HepG2 (cell line): ENCODE measurements at regions not wholly inside any gene's neighbourhood (a gene's known extent, or its start where the extent isn't known, plus 50 kb on each side); places are given as distances from the start of the nearest gene placed in this dataset.

Source experiments
- ATAC-seq: fragments of 200-7000 bp; cut with Tn5 transposase; 3 replicates; pipeline ENCODE4 v1.9.1; 2020; ENCODE audit warnings: mild to moderate bottlenecking, moderate library complexity
- BruUV-seq: library from RNA; stranded (reverse); fragments of 400-500 nt; replicated peaks from 2 replicates; lab custom pipeline; 2021; lab: Mats Ljungman, UMichigan
- CTCF ChIA-PET: fragments of 300-600 bp; formaldehyde crosslinking; extraction: SDS; loops from one replicate; lab custom pipeline; 2021; ENCODE audit warnings: low total read pairs, inconsistent platforms, low intra/inter-chr PET ratio; lab: Yijun Ruan, JAX
- POLR2A ChIA-PET: fragments of 350-600 bp; sonication (Branson Sonifier 250); formaldehyde crosslinking; loops from one replicate; lab custom pipeline; 2020; ENCODE audit warnings: antibody characterized with exemption, inconsistent platforms; lab: Yijun Ruan, JAX
- DNase-seq: peaks from one replicate; pipeline ENCODE4 v3.0.0-alpha.2; 2015; ENCODE audit warnings: low spot score
- FAIRE-seq: peaks from 3 replicates; lab custom pipeline; 2011; peaks lifted over from hg19 to GRCh38; lab: Jason Lieb, UNC
- H2AFZ ChIP-seq: one replicate; pipeline ENCODE4 v1.6.1; 2011; ENCODE audit warnings: low read length, inconsistent platforms
- H3K27ac ChIP-seq: fragments of 300-600 bp; 3 replicates; pipeline ENCODE4 v1.8.0; 2011; ENCODE audit warnings: mixed run types, mild to moderate bottlenecking, mixed read lengths, low read length, inconsistent platforms; ENCODE audit not compliant: insufficient read depth; ENCODE audit errors: extremely low read length
- H3K27me3 ChIP-seq, 2 experiments: fragments of 200-600 bp in 1 of 2; 2 replicates in 1 of 2; 3 replicates in 1 of 2; pipeline versions ENCODE4 v1.6.0 to v1.8.0; 2011; ENCODE audit warnings: low read length in 2 of 2, mild to moderate bottlenecking in 2 of 2, moderate library complexity in 2 of 2, inconsistent platforms in 1 of 2; ENCODE audit not compliant: insufficient read depth in 2 of 2, control insufficient read depth in 1 of 2
- H3K36me3 ChIP-seq, 2 experiments: fragments of 200-600 bp in 1 of 2; replicated peaks in 1 of 2; 2 replicates in 1 of 2; 3 replicates in 1 of 2; pipeline versions ENCODE4 v1.5.1 to v1.8.0; 2011; ENCODE audit warnings: low read length in 2 of 2, inconsistent platforms in 1 of 2; ENCODE audit not compliant: insufficient read depth in 2 of 2, control insufficient read depth in 1 of 2
- H3K4me1 ChIP-seq: 2 replicates; pipeline ENCODE4 v1.5.1; 2012; ENCODE audit warnings: low read length, inconsistent platforms; ENCODE audit not compliant: insufficient read depth
- H3K4me2 ChIP-seq: 2 replicates; pipeline ENCODE4 v1.6.0; 2011; ENCODE audit warnings: low read depth, low read length, inconsistent platforms
- H3K4me3 ChIP-seq, 3 experiments: fragments of 200-600 bp in 1 of 3; sonication (generic), shearing (Covaris generic) in 1 of 3; replicated peaks in 1 of 3; 2 replicates each; pipeline ENCODE4 v1.5.1; 2011 to 2016; ENCODE audit warnings: low read length in 3 of 3, inconsistent platforms in 2 of 3, low read depth in 2 of 3, mild to moderate bottlenecking in 2 of 3, control low read depth in 1 of 3, mixed read lengths in 1 of 3; ENCODE audit not compliant: insufficient read depth in 1 of 3
- H3K79me2 ChIP-seq: one replicate; pipeline ENCODE4 v1.6.1; 2011; ENCODE audit warnings: low read length, inconsistent platforms; ENCODE audit not compliant: insufficient read depth
- H3K9ac ChIP-seq: 2 replicates; pipeline ENCODE4 v1.6.0; 2011; ENCODE audit warnings: mild to moderate bottlenecking, low read depth, low read length, inconsistent platforms; ENCODE audit not compliant: insufficient read depth
- H3K9me3 ChIP-seq: 2 replicates; pipeline ENCODE4 v1.5.1; 2012; ENCODE audit warnings: mild to moderate bottlenecking, low read length
- H4K20me1 ChIP-seq: 2 replicates; pipeline ENCODE4 v1.6.0; 2011; ENCODE audit warnings: inconsistent platforms, mild to moderate bottlenecking, low read length, moderate library complexity; ENCODE audit not compliant: insufficient read depth
- HCFC1 ChIP-seq: fragments of 150-350 bp; IDR thresholded peaks from 2 replicates; pipeline ENCODE4 v1.6.1; 2014; ENCODE audit warnings: low read depth, low read length
- MEF2D ChIP-seq: sonication (generic); formaldehyde crosslinking; IDR thresholded peaks from 2 replicates; pipeline ENCODE4 v1.5.1; 2020; ENCODE audit warnings: mild to moderate bottlenecking, missing genetic modification reagents
- MYPOP ChIP-seq: sonication (generic); formaldehyde crosslinking; IDR thresholded peaks from 2 replicates; pipeline ENCODE4 v1.8.1; 2023; ENCODE audit warnings: mild to moderate bottlenecking, moderate library complexity, missing genetic modification reagents
- PITX1 ChIP-seq: sonication (generic); formaldehyde crosslinking; IDR thresholded peaks from 2 replicates; pipeline ENCODE4 v1.5.1; 2020; ENCODE audit warnings: mild to moderate bottlenecking, missing genetic modification reagents
- REXO4 ChIP-seq: sonication (generic); formaldehyde crosslinking; IDR thresholded peaks from 2 replicates; pipeline ENCODE4 v1.8.0; 2022; ENCODE audit warnings: missing genetic modification reagents, mild to moderate bottlenecking, borderline replicate concordance
- SP2 ChIP-seq: sonication (generic); formaldehyde crosslinking; IDR thresholded peaks from 2 replicates; pipeline ENCODE4 v1.5.1; 2020; ENCODE audit warnings: mild to moderate bottlenecking, missing genetic modification reagents
- TFDP1 ChIP-seq: IDR thresholded peaks from 2 replicates; pipeline ENCODE4 v1.6.1; 2016; ENCODE audit warnings: missing compliant biosample characterization, missing genetic modification reagents, borderline replicate concordance
- ZEB1 ChIP-seq: IDR thresholded peaks from 2 replicates; pipeline ENCODE4 v1.6.1; 2012; ENCODE audit warnings: mild to moderate bottlenecking, low read depth, inconsistent platforms; ENCODE audit not compliant: insufficient replicate concordance
- ZNF230 ChIP-seq: sonication (generic); formaldehyde crosslinking; IDR thresholded peaks from 2 replicates; pipeline ENCODE4 v1.4.0; 2020; ENCODE audit warnings: mild to moderate bottlenecking, missing genetic modification reagents
- ZNF543 ChIP-seq: sonication (generic); formaldehyde crosslinking; IDR thresholded peaks from 2 replicates; pipeline ENCODE4 v1.4.0; 2020; ENCODE audit warnings: mild to moderate bottlenecking, missing genetic modification reagents
- ZNF569 ChIP-seq: sonication (generic); formaldehyde crosslinking; IDR thresholded peaks from 2 replicates; pipeline ENCODE4 v1.5.0; 2020; ENCODE audit warnings: mild to moderate bottlenecking, missing genetic modification reagents, moderate library complexity, borderline replicate concordance
- ZNF770 ChIP-seq: sonication (generic); formaldehyde crosslinking; IDR thresholded peaks from 2 replicates; pipeline ENCODE4 v1.5.0; 2020; ENCODE audit warnings: mild to moderate bottlenecking, missing genetic modification reagents
- ZNF83 ChIP-seq: sonication (generic); formaldehyde crosslinking; IDR thresholded peaks from 2 replicates; pipeline ENCODE4 v1.4.0; 2020; ENCODE audit warnings: missing genetic modification reagents, mild to moderate bottlenecking, borderline replicate concordance
- ZNF878 ChIP-seq: sonication (generic); formaldehyde crosslinking; IDR thresholded peaks from 2 replicates; pipeline ENCODE4 v1.8.1; 2023; ENCODE audit warnings: mild to moderate bottlenecking, missing genetic modification reagents, moderate library complexity
- WGBS: methylation state at CpG from one replicate; pipeline ENCODE4 v1.1.6; 2017; ENCODE audit warnings: low lambda C conversion rate; 5-methylcytosine and 5-hydroxymethylcytosine counted together
- in situ Hi-C: cut with HindIII; loops from 2 replicates; pipeline ENCODE4 v1.10.0; 2017; ENCODE audit warnings: low pct_unique_long_range_greater_than_20kb; ENCODE audit not compliant: extremely low pct_ligation_motif_present
- intact Hi-C: fragments of 100-400 bp; cut with micrococcal nuclease; formaldehyde crosslinking; loops from one replicate; pipeline ENCODE4 v1.10.0; 2022; ENCODE audit not compliant: unreplicated experiment
- TF ChIP-seq, protein P1 (sequence below): sonication (generic); formaldehyde crosslinking; IDR thresholded peaks from 2 replicates; pipeline ENCODE4 v1.9.0; 2021; ENCODE audit warnings: missing genetic modification reagents, borderline replicate concordance
- TF ChIP-seq, protein P2 (sequence below): sonication (generic); formaldehyde crosslinking; IDR thresholded peaks from 2 replicates; pipeline ENCODE4 v1.5.1; 2020; ENCODE audit warnings: mild to moderate bottlenecking, moderate library complexity, missing genetic modification reagents

- 66% methylated on average over 5 of the region's 5 CpGs for WGBS
- Histone ChIP-seq H2AFZ (no peak overlapping the region), H3K4me1 (peaks cover 30% of the 10 kb centered on the region), H3K9ac (no peak overlapping the region), H3K36me3 (no peaks in the 10 kb centered on the region), H3K27me3 (peaks cover 0 to 27% of the 10 kb centered on the region in 2 experiments; a peak in 4 of 5 replicates), H3K4me3 (no peak overlapping the region), H3K27ac (no peak overlapping the region), H3K9me3 (no peaks in the 10 kb centered on the region), H3K79me2 (no peaks in the 10 kb centered on the region), H3K4me2 (peak overlapping the region; percentile 70), H4K20me1 (no peaks in the 10 kb centered on the region)
- DNase-seq (no peak), FAIRE-seq (no peak), ATAC-seq (no peak)
- ChIA-PET POLR2A (no interaction called here), CTCF (no interaction called here)
- intact Hi-C loops: no loop called here
- TF ChIP-seq ZNF83 (CRISPR knock-in tag) (no peak), ZNF770 (CRISPR knock-in tag) (no peak), REXO4 (CRISPR knock-in tag) (no peak), PITX1 (CRISPR knock-in tag) (no peak), ZNF878 (CRISPR knock-in tag) (no peak), ZNF543 (no peak), SP2 (CRISPR knock-in tag) (no peak), MYPOP (CRISPR knock-in tag) (no peak), ZEB1 (no peak), HCFC1 (no peak), MEF2D (CRISPR knock-in tag) (no peak), ZNF569 (CRISPR knock-in tag) (no peak), ZNF230 (CRISPR knock-in tag) (no peak), TFDP1 (CRISPR knock-in tag) (no peak)
- TF ChIP-seq, protein P1, sequence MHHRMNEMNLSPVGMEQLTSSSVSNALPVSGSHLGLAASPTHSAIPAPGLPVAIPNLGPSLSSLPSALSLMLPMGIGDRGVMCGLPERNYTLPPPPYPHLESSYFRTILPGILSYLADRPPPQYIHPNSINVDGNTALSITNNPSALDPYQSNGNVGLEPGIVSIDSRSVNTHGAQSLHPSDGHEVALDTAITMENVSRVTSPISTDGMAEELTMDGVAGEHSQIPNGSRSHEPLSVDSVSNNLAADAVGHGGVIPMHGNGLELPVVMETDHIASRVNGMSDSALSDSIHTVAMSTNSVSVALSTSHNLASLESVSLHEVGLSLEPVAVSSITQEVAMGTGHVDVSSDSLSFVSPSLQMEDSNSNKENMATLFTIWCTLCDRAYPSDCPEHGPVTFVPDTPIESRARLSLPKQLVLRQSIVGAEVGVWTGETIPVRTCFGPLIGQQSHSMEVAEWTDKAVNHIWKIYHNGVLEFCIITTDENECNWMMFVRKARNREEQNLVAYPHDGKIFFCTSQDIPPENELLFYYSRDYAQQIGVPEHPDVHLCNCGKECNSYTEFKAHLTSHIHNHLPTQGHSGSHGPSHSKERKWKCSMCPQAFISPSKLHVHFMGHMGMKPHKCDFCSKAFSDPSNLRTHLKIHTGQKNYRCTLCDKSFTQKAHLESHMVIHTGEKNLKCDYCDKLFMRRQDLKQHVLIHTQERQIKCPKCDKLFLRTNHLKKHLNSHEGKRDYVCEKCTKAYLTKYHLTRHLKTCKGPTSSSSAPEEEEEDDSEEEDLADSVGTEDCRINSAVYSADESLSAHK (CRISPR knock-in tag): no peak
- TF ChIP-seq, protein P2, sequence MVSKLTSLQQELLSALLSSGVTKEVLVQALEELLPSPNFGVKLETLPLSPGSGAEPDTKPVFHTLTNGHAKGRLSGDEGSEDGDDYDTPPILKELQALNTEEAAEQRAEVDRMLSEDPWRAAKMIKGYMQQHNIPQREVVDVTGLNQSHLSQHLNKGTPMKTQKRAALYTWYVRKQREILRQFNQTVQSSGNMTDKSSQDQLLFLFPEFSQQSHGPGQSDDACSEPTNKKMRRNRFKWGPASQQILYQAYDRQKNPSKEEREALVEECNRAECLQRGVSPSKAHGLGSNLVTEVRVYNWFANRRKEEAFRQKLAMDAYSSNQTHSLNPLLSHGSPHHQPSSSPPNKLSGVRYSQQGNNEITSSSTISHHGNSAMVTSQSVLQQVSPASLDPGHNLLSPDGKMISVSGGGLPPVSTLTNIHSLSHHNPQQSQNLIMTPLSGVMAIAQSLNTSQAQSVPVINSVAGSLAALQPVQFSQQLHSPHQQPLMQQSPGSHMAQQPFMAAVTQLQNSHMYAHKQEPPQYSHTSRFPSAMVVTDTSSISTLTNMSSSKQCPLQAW (CRISPR knock-in tag): no peak
- BruUV-seq: no TSS peak
- in situ Hi-C loops: no loop called here
These were observed 74.7 kb downstream of the SDC1 start for GRCh38 chr2:20150110-20150706.
